NCI-H526 (cell line): ENCODE measurements at regions not wholly inside any gene's neighbourhood (a gene's known extent, or its start where the extent isn't known, plus 50 kb on each side); places are given as distances from the start of the nearest gene placed in this dataset.
A peak's percentile ranks its signal among the peaks of the same experiment; 100 is the strongest.
"Not testable (repeated sequence)": the region's sequence is repeated elsewhere in the genome, so short reads cannot be mapped to it uniquely, and the experiment has no call there.

ENCODE experiments used
- DNase-seq, 2 experiments: peaks; one replicate each; lab custom pipeline; 2025; lab: John Stamatoyannopoulos, UW

GRCh38 chr20:57104651-57105204 is 161.7 kb downstream of the BMP7 start:
- no peak for DNase-seq

- no peak for DNase-seq
These were observed 160.3 kb downstream of the BMP7 start for GRCh38 chr20:57106030-57106682.

DNA sequence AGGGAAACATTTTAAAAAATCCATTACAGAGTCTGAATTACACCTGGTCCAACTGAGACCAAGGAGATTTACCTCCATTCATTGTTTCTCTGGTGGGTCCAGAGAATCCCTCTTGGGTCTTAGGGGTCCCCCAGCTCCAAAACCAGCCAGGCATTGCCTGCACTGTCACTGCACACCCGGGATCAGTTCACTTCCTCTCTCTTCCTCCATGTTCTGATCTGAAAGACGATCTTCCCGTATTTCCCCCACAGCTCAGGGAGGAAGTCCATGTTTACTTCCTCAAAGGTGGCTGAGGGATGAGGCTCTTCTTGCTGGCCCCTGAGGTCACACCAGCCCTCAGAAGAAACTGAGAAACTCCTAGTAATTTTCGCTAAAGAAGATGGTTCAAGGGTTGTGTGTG is 159.7 kb downstream of the BMP7 start:
- no peak for DNase-seq

GRCh38 chr20:57107208-57107607 is 159.2 kb downstream of the BMP7 start:
- DNase-seq, result no peak

- no peak for DNase-seq
These were observed 158.2 kb downstream of the BMP7 start for GRCh38 chr20:57108218-57108617.

DNA sequence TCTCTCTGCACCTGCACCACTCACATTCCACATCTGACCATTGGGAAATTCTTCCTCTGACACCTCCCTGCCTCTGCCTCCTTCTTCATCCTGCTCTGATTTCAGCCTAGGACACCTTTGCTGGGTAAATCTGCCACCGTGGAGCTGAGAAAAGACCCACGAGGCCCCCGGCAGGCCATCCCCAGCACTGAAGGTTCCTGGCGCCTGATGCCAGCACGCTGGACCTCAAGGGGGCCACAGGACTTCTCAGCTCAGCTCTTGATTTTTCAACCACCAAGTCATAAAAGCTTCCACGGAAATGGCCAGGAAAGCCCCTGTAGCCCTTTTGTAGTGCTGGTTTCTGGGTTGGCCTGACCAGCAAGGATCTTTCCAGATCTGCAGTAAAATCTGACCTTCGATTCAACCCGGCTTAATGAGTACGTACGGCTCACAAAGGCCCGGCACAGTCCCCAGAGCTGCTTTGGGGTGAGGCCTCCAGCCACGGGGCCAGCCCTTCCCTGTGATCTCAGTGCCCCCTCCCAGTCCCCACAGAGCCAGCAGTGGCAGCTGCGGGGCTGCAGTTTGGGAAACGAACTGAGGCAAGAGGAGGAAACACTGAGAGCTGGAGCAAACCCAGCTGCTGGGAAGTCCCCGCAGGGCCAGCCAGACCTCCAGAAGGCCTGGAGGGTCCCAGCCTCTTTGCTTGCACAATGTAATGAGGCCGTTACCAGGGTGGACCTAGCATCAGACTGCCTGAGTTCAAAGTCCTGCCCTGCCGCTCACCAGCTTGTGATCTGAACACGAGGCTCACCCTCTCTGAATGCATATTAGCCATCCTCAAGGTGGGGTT is 157.5 kb downstream of the BMP7 start:
- DNase-seq, result no peak

DNA sequence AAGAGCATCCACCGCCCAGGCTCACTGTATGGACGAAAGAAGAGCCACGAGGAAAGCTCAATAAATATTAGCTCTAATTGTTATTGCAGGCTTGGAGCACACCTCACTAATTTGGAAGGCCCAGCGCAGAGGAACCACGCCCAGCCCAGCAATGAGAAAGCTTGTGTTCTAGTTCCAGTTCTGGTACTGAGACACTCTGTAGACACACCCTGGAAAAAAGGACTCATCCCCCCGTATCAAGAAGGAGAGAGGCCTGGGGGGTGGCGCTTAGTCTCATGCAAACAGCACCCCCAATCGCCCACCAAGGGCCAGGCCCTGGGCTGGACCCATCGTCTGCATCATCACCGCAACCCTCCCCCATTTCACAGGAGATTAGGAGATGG is 156.9 kb downstream of the BMP7 start:
- DNase-seq, result no peak

DNA sequence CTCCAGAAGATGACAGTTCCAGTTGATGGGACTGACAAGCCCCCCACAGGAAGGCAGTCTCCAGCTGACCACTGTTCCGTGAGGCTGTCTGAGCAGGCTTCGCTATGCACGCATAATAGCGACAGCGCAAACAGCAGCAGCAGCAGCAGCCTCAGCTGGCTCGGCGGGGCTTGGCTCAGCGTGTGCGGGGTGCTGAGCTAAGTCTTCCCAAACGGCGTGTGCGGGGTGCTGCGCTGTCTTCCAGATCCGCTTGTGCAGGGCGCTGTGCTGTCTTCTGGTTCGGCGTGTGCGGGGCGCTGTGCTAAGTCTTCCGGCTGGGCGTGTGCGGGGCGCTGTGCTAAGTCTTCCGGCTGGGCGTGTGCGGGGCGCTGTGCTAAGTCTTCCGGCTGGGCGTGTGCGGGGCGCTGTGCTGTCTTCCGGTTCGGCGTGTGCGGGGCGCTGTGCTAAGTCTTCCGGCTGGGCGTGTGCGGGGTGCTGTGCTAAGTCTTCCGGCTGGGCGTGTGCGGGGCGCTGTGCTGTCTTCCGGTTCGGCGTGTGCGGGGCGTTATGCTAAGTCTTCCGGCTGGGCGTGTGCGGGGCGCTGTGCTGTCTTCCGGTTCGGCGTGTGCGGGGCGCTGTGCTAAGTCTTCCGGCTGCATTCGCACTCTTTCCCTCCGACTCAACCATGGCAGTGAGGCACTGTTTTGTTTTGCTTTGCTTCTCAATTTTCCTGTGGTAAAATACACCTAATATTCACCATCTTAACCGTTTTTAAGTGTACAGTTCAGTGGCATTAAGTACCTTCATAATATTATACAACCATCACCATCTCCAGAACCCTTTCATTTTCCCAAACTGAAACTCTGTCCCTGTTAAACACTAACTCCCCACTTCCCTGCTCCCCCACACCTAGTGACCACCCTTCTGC is 156.1 kb downstream of the BMP7 start:
- DNase-seq, result not testable (repeated sequence)

DNA sequence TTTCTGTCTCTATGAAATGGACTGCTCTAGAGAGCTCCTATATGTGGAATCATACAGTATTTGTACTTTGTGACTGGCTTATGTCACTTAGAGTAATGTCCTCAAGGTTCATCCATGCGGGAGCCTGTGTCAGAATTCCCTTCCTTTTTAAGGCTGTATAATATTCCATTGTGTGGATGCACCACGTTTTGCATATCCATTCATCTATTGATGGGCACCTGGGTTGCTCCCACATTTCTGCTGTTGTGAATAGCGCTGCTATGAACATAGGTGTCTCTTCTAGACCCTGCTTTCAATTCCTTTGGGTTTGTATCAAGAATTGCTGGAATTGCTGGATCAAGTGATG is 155.4 kb downstream of the BMP7 start:
- DNase-seq, result no peak

DNA sequence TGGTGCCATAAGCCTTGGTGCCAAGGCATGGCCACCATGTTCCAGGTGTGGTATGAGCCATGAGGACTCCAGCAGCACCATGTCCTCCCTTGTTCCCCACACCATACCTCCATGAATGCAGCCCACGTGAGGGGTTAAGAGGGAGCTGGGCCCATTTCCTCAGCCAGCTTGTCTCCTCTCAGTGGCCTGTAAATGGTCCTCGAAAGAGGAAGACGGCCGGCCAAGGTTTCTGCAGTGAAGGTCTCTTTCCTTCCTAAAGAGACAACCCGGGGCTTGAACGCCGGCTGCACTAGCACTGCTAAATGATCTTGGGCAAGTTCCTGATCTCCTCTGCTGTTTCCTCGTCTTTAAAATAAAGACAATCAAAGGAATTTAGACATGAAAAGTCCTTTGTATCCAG is 154.0 kb downstream of the BMP7 start:
- DNase-seq, result no peak

- no peak for DNase-seq
These were observed 152.0 kb downstream of the BMP7 start for GRCh38 chr20:57114290-57115005.

GRCh38 chr20:57117296-57117695 is 149.1 kb downstream of the BMP7 start:
- no peak for DNase-seq

DNA sequence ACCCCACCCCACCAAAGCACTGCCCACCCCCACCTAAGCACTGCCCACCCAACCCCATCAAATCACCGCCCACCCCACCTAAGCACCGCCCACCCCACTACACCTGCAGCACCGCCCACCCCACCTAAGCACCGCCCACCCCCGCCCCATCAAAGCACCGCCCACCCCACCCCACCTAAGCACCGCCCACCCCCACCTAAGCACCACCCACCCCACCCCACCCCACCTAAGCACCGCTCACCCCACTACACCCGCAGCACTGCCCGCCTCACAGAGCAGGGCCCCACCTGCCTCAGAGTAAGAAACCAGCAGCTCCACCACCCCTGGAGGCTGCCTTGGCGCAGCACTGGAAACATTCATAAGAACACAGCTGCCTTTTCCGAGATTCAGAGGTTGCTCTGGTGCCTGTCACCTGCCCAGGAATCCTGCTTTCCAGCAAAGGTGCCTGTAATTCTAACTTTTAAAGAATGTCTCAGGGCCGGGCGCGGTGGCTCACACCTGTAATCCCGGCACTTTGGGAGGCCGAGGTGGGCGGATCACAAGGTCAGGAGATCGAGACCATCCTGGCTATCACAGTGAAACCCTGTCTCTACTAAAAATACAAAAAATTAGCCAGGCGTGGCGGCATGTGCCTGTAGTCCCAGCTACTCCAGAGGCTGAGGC is 148.2 kb downstream of the BMP7 start:
- DNase-seq, result peak in 1 of 2 experiments; percentile 19
